ENCODE measurements at regions not wholly inside any gene's neighbourhood (a gene's known extent, or its start where the extent isn't known, plus 50 kb on each side); places are given as distances from the start of the nearest gene placed in this dataset.

DNA sequence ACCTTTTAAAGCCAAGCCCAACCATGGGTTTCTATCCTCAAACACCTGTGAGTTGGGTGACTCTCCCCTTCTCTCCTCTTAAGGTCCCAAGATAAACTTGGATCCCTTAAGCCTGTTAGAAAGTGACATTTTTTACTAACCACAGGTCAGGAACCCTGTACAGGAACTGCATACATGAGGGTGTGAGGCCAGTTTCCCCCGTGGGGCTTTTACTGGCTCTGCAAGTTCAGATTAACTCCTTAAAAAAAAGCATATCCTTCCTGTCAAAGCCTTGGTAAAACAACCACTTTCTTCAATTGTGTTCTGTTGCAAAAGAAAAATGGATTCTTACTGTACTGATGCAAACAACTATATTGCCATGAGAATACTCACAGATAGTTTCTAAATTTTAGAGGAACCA, 2638.7 kb upstream of the PCDH20 start:
- TF ChIP-seq RAD21 (IDR thresholded peaks at IDR 0.05; ENCODE audit: low read depth) (no peak), EP300 (IDR thresholded peaks at IDR 0.05; ENCODE audit: borderline replicate concordance) (no peak)
- TF ChIP-seq, protein P1, sequence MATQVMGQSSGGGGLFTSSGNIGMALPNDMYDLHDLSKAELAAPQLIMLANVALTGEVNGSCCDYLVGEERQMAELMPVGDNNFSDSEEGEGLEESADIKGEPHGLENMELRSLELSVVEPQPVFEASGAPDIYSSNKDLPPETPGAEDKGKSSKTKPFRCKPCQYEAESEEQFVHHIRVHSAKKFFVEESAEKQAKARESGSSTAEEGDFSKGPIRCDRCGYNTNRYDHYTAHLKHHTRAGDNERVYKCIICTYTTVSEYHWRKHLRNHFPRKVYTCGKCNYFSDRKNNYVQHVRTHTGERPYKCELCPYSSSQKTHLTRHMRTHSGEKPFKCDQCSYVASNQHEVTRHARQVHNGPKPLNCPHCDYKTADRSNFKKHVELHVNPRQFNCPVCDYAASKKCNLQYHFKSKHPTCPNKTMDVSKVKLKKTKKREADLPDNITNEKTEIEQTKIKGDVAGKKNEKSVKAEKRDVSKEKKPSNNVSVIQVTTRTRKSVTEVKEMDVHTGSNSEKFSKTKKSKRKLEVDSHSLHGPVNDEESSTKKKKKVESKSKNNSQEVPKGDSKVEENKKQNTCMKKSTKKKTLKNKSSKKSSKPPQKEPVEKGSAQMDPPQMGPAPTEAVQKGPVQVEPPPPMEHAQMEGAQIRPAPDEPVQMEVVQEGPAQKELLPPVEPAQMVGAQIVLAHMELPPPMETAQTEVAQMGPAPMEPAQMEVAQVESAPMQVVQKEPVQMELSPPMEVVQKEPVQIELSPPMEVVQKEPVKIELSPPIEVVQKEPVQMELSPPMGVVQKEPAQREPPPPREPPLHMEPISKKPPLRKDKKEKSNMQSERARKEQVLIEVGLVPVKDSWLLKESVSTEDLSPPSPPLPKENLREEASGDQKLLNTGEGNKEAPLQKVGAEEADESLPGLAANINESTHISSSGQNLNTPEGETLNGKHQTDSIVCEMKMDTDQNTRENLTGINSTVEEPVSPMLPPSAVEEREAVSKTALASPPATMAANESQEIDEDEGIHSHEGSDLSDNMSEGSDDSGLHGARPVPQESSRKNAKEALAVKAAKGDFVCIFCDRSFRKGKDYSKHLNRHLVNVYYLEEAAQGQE (IDR thresholded peaks at IDR 0.05; ENCODE audit: low read depth) = no peak
